Germinal center (tissue), 1 donor: ENCODE measurements at regions not wholly inside any gene's neighbourhood (a gene's known extent, or its start where the extent isn't known, plus 50 kb on each side); places are given as distances from the start of the nearest gene placed in this dataset.

ENCODE experiments used
- DNase-seq: peaks from one replicate; pipeline ENCODE4 v3.0.0; 2012; ENCODE audit warnings: mixed read lengths, low spot score

DNA sequence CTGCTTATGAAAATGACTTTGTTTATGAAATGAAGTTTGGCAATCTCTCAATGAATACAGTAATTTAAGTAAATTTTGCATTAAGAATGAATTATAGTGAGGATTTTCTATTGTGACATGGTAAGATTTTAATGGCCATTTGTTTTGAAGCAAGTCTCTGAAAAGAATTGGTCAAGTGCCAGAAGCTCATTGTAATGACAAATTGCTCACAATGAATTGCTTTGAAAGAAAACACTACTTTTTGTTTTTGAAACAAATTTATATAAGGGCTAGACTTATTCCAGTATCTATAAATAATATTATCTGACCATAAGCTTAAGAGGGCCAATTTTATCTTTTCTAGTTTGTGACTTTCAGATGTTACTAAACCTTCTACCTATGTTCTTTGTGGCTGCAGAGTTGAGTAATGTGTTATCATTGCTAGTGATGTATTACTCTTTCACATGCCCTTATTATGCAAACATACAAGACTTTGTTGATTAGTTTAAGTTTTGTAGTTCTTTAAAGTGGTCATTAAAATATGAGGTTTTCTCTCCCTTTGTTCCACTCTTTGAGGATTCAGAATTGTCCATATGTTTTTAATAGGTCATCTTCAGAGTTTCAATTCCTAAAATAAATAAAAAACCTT, 93.0 kb upstream of the ZNF608 start:
- DNase-seq, result no peak

DNA sequence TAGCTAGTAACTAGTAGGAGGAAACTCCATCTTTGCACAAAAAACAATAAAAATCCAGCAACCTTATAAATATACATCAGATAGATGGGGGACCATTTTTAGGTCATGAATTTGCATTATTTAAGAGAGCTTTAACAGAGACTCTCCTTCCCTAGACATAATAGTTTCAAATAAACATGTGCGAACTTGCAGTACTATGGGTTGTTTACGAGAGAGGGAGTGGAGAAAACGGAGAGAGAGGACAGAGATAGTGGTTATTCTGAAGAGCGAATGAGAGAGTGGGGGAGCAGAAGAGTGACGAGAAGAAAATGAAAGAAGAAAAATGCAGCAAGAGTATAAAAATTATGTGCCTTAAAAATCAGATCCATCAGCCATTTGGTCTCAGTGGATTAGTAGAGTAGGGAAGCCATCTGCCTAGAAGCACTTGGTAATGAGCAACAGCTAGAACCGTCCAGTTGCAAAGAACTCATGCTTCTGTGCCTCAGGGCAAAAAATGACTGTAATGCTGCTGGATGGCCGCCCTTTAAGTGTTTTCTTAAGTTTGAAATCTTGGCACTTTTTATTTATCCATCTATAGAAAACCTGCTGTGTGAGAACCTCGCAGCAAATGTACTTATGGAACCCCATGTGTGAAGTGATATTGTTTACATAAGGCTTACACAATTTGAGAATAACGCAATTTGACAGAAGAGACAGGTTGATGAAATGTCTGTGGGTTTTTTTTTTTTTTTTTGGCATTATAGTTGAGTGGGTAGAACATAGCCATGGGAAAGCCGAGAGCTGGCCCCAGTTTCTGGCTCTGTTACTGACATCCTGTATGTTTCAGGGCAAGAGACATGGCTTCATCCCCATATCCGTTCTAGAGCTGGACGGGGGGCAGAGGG, 95.6 kb upstream of the ZNF608 start:
- no peak for DNase-seq

- no peak for DNase-seq
These were observed 96.5 kb upstream of the ZNF608 start for GRCh38 chr5:124842725-124843595.

DNA sequence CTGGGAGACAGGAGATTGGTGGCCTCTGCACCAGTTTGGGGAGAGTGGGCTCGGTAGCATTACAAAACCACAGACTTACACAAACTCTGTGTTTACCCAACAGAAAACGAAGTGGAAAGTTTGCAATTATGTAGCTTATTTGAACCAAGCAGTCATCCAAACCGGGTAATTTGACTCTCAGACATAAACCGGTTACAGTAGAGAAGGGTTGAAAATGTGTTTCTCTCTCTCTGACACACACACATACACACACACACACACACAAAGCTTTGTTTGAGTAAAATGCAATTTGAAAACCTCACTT, 97.1 kb upstream of the ZNF608 start:
- DNase-seq, result no peak

DNA sequence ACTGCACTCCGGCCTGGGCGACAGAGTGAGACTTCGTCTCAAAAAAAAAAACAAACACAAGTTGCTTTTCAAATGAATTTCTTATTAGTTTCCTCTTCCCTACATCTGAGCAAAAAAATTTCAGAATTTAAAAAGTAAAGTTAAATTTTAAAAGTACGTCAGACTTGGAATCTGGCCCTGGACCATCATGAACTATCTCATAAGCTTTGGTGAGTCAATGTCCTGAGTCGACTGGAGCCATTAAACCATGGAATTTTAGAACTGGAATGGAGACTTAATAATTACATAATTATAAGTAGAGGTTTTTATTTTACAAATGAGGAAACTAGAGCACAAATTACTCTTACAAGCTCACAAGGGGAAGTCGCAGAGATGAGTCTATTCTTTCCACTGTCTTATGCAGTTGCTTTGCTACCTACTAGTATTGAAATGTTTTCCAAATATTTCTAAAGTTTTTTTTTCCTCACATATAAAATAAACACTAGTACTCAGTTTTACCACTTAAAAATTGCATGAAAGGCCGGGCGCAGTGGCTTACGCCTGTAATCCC, 98.0 kb upstream of the ZNF608 start:
- DNase-seq, result no peak

DNA sequence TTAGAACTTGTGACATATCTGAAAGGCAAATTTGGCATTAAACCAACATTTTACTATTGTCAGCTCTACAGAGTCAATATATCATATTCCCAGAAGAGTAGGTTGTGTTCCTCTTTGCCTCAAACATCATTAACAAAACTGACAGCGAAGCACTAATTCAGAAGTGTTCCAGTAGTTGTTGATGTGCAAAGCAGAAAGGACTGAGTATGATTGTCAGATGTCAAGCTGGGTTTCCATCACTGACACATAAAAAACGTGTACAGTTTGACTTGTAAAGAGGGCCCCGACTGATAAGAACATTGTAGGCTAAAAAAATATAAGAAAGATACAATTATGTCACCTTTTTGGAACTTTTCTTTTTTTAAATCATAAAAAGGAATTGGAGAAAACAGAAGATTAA, 101.5 kb upstream of the ZNF608 start:
- DNase-seq, result no peak

GRCh38 chr5:124849774-124850173, 103.3 kb upstream of the ZNF608 start:
- DNase-seq, result no peak

GRCh38 chr5:124856726-124857125, 110.3 kb upstream of the ZNF608 start:
- DNase-seq, result no peak

GRCh38 chr5:124858612-124859011, 112.2 kb upstream of the ZNF608 start:
- DNase-seq, result no peak

GRCh38 chr5:124859027-124859426, 112.6 kb upstream of the ZNF608 start:
- DNase-seq, result peak; percentile 71

DNA sequence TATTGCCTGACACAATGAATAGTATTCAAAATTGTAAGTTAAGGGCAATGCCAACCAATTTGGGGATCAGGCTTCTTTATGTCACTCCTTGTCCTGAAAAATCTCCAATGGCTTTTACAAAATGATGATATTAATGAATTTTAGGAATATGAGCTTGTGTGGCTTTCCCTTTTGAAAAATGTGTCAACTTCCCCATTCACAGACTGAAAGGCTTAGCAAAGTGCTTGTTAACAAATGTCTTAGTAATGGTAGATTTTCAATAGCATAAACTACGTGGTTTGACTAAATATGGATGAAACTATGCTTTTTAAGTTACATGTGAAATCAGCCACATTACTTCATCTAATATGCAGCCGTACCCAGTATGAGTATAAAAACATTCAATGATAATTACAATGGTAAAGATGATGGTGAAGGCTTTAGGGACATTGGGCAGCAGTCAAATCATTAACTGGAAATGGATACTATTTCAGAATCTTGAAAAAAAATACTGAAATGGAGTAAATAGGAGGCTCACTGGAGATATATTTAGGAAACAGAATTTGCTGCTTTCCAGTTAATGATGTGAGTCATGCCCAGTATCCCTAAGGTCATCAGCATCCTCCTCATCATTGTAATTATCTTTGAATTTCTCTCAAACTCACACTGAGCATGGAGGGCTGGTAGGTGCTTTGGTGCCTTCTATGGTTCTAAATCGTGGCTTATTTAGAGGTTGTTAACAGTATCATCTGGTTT, 113.3 kb upstream of the ZNF608 start:
- DNase-seq, result no peak

GRCh38 chr5:124860291-124860655, 113.8 kb upstream of the ZNF608 start:
- DNase-seq, result no peak

DNA sequence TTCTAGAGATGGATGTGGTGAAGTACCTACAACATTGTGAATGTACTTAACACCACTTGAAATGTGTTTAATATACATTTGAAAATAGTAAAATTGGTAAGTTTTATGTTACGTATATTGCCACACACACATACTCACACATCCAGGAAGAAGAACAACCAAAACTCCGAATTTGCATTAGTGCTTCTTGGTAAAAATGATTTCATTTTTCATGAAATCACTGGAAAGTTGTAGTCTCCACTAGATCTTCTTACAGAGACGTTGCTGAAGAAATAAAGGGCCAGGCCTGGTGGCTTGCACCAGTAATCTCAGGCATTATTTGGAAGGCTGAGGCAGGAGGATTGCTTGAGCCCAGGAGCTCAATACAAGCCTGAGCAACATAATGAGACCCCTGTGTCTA, 118.6 kb upstream of the ZNF608 start:
- no peak for DNase-seq

GRCh38 chr5:124865603-124866354, 119.3 kb upstream of the ZNF608 start:
- DNase-seq, result no peak

DNA sequence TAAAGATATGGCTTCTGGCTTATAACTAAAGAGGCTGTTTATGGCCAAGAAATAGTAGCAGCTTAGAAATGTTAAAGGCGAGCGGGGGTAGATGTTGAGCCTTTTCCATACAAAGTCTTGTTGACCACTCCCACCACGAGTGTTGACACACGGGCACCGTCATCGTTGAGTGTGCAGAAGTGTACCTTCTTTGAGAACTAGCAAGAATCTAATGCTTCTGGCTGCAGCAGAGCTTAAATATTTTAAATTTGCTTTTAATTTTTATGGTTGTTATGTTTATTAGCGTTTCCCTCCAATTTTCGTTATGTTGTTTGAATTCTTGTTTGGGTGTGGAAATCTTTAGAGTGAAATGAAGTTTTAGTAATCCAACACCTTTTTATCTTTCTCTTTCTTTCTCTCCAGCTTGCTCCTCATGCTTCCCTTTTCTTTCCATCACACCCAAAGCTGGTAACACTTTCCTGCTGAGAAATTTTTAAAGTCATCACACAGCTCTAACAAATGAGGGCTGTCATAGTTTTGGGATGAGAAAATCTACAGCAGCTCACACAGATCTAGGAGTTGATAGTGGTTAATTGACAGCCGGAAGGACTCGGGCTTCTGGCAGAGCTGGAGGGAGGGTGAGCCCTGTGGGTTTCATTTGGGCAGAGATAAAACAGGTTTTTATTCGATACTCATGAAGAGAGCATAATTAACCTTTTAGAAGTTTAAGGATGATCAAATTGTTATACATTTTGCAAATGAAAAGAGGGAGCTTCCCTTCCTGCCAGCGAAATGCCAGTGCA, 120.1 kb upstream of the ZNF608 start:
- no peak for DNase-seq

DNA sequence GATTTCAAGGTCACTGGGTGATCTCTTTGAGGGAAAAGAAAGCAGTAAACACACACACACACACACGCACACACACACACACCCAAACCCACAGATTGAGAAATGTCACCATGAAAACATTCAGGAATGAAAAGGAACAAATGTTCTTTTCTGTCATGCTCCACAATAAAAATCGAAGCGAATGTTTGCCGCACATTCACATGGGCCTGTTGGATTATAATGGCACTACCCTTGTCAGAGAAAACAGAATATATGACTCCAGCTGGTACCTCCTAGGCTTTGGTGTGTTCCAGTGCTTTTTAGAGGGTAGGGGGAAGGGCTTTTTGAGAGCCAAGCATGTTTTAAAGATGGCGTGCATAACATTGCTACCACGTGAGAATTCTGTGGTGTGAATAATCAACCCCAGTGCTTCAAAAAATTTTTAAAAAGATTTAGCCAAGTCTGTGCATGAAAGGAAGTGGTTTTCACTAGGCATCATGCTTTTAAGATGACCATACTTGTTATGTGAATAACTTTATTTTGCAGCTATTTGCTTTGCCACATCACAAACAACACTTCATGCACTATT, 120.8 kb upstream of the ZNF608 start:
- no peak for DNase-seq

GRCh38 chr5:124868676-124869075, 122.2 kb upstream of the ZNF608 start:
- DNase-seq, result no peak

DNA sequence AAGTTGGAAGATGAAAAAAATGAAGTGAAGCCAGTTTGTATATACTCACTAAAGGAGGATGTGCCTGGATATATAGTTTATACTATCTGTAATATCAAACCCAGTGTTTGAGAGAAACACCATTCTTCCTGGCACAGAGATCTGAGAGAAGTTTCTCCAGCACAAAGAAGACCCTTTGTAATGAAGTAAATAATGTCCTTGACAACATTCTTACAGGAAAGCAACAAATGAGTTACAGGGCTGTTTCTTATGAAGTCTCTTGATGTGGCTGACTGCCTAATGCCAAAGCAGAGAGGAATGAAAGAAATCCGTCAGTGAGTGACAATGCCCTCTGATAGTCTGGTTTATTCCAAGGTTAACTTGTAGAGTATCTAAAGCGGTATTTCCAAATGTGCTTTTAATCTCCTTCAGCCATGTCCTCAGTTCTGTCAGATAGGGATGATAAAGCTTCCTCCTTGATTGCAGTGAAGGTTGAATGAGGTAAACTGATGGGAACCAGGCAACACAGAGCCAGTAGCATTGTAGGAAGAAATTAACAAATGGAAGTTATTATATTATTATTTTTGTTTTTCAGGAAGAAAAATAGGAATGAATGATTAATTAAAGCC, 123.1 kb upstream of the ZNF608 start:
- no peak for DNase-seq

DNA sequence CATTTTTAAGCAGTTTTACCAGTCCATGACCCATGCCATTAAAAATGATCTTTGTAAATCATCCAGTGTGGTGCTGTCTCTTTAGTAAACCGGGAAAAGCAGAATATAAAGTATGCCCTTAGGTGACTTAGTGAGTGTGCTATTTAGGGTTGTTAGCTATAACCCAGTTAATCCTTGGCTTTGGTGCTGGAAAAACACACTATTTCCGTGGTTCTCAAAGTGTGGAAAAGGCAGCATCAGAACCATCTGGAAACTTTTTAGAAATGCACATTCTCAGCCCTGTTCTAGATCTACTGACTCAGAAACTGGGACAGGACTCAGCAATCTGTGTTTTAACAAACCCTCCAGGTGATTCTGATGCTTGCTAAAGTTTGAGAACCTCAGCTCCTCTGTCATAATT, 123.6 kb upstream of the ZNF608 start:
- DNase-seq, result no peak

GRCh38 chr5:124871303-124871702, 124.9 kb upstream of the ZNF608 start:
- no peak for DNase-seq
